ENCODE measurements at regions not wholly inside any gene's neighbourhood (a gene's known extent, or its start where the extent isn't known, plus 50 kb on each side); places are given as distances from the start of the nearest gene placed in this dataset.

- DNase-seq (ENCODE audit: low spot score), result no peak
Measured at GRCh38 chr14:81669308-81669707, 135.7 kb upstream of the SEL1L start.

GRCh38 chr14:81673930-81674329, 140.3 kb upstream of the SEL1L start:
- DNase-seq (ENCODE audit: low spot score), result no peak

GRCh38 chr14:81676395-81676794, 142.7 kb upstream of the SEL1L start:
- no peak for DNase-seq (ENCODE audit: low spot score)

- no peak for DNase-seq (ENCODE audit: low spot score)
Measured at GRCh38 chr14:81676879-81677278, 143.2 kb upstream of the SEL1L start.

- DNase-seq (ENCODE audit: low spot score), result no peak
Measured at GRCh38 chr14:81677736-81678135, 144.1 kb upstream of the SEL1L start.

- DNase-seq (ENCODE audit: low spot score), result no peak
Measured at GRCh38 chr14:81679226-81679625, 145.6 kb upstream of the SEL1L start.

- DNase-seq (ENCODE audit: low spot score), result no peak
Measured at GRCh38 chr14:81681541-81681940, 147.9 kb upstream of the SEL1L start.

GRCh38 chr14:81682134-81682533, 148.5 kb upstream of the SEL1L start:
- DNase-seq (ENCODE audit: low spot score), result no peak

GRCh38 chr14:81682701-81683100, 149.0 kb upstream of the SEL1L start:
- DNase-seq (ENCODE audit: low spot score), result no peak

- no peak for DNase-seq (ENCODE audit: low spot score)
Measured at GRCh38 chr14:81684696-81685095, 151.0 kb upstream of the SEL1L start.

GRCh38 chr14:81686512-81686911, 152.9 kb upstream of the SEL1L start:
- no peak for DNase-seq (ENCODE audit: low spot score)

- DNase-seq (ENCODE audit: low spot score), result no peak
Measured at GRCh38 chr14:81691931-81692330, 158.3 kb upstream of the SEL1L start.

GRCh38 chr14:81694419-81694818, 160.8 kb upstream of the SEL1L start:
- no peak for DNase-seq (ENCODE audit: low spot score)

GRCh38 chr14:81709681-81710080, 176.0 kb upstream of the SEL1L start:
- no peak for DNase-seq (ENCODE audit: low spot score)

- no peak for DNase-seq (ENCODE audit: low spot score)
Measured at GRCh38 chr14:81710232-81710845, 176.7 kb upstream of the SEL1L start.

GRCh38 chr14:81715731-81716130, 182.1 kb upstream of the SEL1L start:
- no peak for DNase-seq (ENCODE audit: low spot score)

GRCh38 chr14:81716953-81717352, 183.3 kb upstream of the SEL1L start:
- DNase-seq (ENCODE audit: low spot score), result no peak

- DNase-seq (ENCODE audit: low spot score), result no peak
Measured at GRCh38 chr14:81723956-81724355, 190.3 kb upstream of the SEL1L start.

GRCh38 chr14:81727218-81727617, 193.6 kb upstream of the SEL1L start:
- DNase-seq (ENCODE audit: low spot score), result no peak

GRCh38 chr14:81728447-81728846, 194.8 kb upstream of the SEL1L start:
- no peak for DNase-seq (ENCODE audit: low spot score)

GRCh38 chr14:81729622-81730021, 196.0 kb upstream of the SEL1L start:
- DNase-seq (ENCODE audit: low spot score), result no peak

- DNase-seq (ENCODE audit: low spot score), result no peak
Measured at GRCh38 chr14:81737938-81738337, 204.3 kb upstream of the SEL1L start.

- DNase-seq (ENCODE audit: low spot score), result no peak
Measured at GRCh38 chr14:81738946-81739659, 205.4 kb upstream of the SEL1L start.

- no peak for DNase-seq (ENCODE audit: low spot score)
Measured at GRCh38 chr14:81743605-81744004, 210.0 kb upstream of the SEL1L start.
